GM21786 (cell line): ENCODE measurements at regions not wholly inside any gene's neighbourhood (a gene's known extent, or its start where the extent isn't known, plus 50 kb on each side); places are given as distances from the start of the nearest gene placed in this dataset.
A peak's percentile ranks its signal among the peaks of the same experiment; 100 is the strongest.

ENCODE experiments used
- ATAC-seq: cut with Tn5 transposase; IDR thresholded peaks from one replicate; pipeline ENCODE4 v1.9.1; 2021; ENCODE audit not compliant: unreplicated experiment

DNA sequence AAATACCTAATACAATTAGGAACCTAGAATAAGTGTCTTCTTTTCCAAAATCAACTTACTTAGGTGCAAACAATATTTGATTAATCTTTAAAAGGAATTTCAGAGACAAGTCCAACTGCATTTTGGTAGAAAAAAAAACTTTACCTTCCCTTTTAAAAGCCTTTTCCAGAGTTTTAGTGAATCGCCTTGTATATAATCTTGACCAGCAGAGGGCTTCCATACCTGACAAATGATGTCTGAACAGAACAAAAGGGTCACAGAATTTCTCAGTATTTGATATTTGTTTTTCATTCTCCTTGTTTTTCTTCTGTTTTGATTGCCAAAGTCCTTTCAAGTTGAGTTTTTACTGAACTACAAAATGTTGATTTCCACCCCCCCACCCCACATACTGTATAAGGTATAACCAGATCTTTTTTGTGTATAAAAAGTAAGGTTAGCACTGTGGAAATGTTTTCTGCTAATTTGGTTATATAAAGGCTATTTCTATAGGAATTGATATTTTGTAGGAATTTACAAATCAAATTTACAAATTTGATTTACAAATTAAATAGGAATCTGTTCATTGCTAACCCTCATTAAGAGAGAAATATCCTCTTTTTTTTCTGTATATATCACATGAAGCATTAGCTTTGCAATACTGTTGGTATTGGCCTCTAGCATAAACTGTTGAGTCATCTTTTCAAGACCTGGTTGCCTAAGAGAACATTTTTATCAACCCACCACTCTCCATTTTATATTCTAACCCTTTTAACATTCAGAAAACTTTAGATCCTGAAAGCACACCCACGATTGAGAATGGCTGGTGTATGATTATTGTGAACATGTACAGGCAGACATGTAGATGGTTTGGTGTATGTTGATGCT, 464.1 kb upstream of the RARB start:
- ATAC-seq, result no peak

DNA sequence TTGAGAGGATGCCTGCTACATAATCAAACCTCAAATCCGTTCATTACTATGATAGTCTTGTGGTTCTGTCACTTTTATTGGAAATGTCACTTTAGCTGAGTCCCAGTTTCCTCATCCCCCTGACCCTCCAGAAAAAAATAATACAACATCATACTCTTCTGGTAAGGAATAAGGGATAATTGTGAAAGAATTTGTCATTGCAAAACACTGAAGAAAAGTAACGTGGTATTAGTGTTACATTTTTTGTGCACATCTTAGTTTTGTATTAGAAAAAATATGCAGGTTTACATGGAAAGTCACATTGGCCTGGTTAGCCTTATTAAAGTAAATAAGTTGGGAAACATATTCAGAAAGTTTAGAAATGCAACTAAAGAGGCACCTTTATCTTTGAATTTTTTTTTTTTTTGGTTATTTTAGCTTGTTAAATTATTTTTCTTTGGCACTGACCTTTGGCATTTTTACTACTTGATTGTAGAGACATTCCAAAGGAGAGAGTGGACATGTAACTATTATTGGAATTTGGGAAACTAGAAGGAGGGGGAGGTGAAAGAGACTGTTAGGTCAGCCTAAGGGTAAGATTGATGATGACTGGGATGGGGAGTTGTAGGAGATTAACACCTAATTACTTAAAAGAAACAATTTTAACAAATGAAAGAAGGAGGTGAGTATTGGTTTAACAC, 462.2 kb upstream of the RARB start:
- ATAC-seq, result no peak

DNA sequence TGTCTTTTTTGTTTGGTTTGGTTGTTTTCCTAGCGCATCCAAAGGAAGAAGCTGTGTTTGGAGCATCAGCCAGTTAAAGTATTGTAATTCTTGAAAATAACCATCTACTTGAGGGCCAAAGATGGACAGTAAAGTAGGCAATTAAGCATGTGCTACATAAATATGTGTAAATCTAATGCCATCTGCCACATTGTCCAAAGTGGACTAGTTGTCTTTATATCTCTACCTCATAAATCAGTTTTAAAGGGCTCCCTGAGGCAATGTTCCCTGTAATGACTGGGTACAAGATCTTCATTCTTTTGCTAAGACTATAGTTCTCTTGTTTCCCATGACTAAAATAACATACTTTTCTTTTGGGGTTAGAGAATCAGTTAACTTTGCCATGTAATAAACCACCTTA, 460.0 kb upstream of the RARB start:
- no peak for ATAC-seq

DNA sequence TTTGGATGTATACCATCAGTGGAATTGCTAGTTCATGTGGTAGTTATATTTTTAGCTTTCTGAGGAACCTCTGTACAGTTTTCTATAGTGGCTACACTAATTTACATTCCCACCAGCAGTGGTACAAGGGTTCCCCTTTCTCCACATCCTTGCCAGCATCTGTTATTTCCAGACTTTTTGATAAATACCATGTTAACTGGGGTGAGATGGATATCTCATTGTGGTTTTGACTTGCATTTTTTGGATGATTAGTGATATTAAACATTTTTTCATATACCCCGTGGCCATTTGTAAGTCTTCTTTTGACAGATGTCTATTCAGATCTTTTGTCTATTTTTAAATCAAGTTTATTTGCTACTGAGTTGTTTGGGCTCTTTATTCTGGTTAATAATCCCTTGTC, 455.6 kb upstream of the RARB start:
- ATAC-seq, result no peak

DNA sequence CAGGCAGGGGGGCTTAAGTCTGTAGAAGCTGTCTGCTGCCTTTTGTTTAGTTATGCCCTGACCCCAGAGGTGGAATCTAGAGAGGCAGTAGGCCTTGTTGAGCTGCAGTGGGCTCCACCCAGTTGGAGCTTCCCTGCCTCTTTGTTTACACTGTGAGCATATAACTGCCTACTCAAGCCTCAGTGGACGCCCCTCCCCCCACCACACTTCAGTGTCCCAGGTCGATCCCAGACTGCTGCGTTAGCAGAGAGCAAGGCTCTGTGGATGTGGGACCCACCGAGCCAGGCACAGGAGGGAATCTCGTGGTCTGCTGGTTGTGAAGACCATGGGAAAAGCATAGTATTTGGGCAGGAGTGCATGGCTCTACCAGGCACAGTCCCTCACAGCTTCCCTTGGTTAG, 446.8 kb upstream of the RARB start:
- no peak for ATAC-seq

DNA sequence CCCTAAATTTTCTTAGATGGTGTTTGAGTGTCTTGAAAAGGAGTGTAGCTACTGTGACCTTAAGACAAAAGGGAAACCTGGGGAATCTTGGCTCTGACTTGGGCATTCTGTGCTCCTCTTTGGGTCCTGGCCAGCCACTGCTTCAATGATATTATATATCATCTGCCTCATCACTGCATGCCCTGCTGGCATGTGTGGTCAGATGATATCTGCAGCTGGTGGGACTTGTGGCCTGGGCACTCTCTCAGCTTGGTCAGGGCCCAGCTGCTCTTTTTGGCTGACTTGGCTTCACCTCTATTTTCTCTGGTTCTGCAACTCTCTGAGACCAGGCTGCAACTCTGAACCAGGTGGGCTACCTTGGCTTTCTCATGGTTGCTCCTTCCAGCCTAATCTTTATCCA, 446.1 kb upstream of the RARB start:
- ATAC-seq, result no peak

DNA sequence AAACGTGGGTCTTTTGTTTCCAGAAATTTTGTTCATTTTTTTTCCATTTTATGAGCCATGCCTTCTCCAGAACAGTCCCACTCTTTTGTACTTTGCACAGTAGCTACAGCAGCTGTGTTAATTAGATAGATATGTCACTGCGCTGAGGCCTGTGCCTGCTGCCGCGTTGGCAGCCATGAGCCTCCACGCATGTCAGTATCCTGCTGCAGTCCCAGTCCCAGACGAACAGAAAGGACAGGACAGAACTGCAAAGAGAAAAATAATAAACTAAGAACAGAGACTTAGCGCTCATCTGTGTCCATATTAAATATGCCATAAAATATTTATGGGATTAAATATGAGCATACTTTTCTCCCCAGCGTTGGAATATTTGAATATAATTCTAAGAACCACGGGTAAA, 442.4 kb upstream of the RARB start:
- no peak for ATAC-seq

DNA sequence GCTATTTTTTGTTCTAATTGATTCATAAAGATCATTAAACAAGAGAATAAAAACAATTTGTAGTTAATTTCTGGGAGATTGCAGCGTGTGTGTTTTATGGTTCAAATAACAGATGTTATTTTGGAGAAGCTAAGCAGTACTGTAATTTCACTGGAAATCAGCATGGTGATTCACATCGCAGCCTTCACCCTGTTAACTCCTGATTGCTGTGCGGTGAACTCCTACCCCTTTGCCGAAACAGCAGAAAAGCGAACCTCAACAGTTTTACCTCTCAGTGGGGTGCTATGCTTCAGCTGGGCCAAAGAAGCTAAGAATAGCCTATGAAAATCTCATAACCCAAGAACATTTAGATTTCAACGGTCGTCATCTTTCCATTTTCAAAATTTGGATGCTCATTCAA, 441.5 kb upstream of the RARB start:
- no peak for ATAC-seq

DNA sequence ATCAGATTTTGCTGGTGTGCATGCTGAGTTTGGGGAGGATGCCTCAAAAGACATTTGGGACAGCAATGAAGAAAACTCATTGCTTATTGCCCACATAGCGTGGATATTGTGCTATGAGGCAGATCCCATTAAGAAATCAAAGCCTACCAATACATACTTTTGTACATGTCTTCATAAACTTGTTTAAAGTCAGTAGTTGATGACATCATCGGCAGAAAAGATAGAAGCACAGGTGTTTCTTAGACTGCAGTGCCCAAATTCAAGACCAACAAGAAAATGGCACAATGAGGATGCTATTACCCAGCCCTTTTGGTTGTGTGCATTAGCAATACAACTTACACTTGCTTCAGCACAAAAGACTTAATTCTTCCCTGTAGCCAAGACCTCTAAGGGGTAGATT, 428.7 kb upstream of the RARB start:
- ATAC-seq, result no peak

DNA sequence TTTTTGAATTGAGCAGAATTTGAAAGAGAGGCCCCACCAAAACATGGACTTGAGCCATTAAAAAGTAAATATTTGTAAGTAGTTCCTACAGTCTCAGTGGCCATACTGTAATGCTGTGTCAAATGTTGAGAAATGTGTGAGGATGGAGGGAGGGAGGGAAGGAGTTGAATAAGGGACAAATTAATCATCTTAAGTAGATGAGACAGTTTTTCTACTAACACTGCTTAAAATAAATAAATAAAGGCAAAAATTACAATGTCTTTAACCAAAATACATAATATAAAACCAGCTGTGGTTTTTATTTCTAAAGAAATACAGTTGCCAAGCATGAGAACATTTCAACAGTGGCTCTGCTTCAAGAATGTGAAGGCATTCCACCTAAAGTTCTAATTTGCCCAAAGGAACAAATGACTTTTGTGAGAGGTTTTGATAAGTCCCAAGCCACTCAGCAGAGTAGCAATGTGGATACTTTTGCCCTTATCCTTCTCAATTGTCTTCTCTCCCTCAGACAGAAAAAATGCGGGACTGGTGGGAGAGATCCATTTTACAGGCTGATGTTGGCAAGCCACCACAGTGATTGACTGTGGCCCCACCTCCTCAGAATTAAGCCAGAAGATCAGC, 427.0 kb upstream of the RARB start:
- no peak for ATAC-seq

DNA sequence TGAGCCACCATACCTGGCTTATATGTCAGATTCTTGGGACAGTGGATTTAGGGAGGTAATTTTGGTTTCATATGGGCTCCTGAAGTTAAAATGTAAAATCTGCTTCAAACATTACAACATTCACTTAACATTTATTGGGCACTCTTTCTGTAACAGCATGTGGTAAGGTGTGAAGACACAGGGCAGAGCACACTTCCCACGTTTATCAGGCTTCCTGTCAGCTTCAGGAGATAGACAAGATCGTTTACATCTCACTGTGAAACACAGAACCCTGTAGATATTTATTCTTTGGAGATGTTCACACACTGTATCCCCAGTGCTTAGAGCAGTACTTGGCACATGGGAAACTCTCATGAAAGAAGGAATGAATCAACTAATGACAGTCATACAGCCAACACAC, 426.0 kb upstream of the RARB start:
- no peak for ATAC-seq

DNA sequence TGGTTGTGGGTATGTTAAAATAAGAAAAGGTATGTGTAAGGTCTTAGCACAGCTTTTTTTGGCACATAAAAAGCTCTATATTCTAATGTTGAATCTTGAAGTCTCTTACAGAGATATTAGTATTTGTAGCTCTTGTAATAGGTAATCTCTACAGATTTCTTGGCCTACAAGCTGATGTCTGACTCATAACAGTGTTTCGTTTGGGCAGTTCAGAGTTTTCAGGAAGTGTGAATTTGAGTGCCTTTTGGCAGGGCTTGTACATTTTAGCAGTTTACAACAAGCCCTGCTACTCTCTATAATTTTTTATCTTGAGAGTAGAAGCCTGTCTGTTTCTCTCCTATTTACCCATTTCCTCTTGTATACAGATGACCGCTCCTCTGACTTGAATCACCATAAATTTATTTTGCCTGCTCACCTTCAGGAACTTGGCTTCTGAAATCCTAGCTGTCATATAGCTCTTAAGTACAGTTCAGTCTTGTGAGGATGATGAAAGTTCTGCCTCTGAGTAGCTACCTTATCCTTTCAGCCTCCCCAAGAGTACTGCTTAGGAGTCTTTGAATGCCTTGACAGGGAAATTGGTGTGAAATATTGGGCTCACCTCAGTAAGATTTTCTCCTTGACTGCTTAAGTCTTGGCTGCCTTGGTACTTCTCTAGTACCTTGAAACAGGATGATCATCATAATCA, 419.9 kb upstream of the RARB start:
- ATAC-seq, result peak; percentile 98

DNA sequence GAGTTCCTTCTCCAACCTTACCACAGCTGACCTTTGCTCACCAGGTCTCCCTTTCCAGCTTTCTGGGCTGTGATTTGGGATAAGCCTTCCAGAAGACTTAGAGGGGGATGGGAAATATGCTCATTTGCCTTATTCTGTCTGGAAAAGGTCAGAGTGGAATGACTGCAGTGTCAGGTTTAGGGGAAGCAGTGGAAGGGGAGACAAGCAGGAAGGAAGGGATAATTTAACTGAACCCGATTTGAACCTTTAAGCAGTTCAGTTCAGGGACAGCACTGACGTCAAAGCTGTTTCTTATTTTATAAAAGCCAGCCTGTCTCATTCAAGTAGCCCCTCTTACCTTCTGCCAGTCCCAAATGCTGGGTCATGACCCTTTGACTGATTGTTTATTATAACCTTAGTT, 418.4 kb upstream of the RARB start:
- ATAC-seq, result no peak

DNA sequence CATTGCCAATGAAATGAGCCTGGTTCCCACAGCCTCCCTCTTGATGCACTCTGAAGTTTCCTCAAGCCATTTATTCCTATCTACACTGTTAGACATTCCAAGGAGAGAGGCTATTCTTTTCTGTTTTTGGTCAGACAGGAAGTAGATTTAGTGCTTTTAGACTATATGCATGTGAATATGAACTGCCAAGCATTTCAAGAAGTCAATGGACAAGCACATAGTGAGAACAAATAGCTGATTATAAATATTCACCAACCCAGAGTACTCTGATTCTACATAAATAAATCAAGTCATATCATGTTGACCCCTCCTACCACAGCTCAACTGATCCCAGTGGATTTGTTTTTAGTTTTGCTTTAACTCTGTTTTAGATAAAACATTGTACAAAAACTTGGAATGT, 412.5 kb upstream of the RARB start:
- no peak for ATAC-seq

DNA sequence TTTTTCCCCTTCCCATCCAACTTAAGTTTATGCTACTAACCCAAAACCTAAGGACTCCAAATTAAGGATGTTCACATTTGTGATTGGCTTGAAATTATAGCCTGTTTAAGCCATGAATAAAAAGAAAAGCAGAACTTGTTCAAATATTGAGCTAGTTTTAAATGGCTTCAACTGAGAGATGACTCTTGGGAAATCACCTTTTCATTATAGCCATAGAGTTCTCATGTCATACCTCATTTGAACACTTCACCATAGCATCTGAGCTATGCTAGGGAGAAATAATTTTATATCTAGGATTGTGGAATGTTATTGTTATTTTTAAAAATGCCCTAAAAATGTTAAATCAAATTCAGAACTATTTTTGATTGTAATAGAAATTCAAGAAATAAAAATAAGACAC, 409.2 kb upstream of the RARB start:
- ATAC-seq, result no peak

DNA sequence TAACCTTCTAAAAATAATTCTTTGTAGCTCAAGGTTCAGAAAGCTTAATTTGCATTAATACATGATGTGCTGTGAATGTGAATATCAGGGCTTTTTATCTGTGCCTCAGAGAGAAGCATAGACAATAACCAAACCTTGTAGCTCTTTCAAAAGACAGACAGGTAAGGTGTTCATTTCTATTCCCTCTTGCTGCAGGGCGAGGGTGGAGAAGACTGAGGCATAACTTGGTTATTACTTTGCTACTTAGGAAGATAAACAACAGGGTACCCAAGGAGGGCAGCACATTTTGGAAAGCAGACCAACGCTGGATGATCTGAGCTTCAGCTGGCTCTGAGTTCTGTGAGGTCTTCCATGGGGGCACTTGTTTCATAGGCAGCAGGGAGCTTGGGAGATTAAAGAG, 408.6 kb upstream of the RARB start:
- ATAC-seq, result no peak

DNA sequence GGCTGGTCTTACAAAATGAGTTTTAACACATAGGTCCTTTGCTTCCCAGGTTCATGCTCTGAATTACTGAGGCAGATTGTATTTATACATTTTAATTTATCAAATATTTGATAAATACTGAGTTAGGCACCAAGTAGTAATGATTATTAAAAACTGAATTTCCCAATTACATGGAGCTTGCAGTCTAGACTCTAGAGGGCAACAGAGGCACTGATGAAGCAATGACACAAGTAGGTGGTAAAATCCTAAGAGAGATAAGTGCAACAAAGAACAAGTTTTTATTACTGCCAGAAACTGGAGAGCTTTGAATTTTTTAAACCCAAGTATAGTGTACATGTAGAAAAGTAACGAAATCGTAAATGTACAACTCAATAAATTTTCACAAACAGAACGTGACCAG, 406.2 kb upstream of the RARB start:
- ATAC-seq, result no peak

DNA sequence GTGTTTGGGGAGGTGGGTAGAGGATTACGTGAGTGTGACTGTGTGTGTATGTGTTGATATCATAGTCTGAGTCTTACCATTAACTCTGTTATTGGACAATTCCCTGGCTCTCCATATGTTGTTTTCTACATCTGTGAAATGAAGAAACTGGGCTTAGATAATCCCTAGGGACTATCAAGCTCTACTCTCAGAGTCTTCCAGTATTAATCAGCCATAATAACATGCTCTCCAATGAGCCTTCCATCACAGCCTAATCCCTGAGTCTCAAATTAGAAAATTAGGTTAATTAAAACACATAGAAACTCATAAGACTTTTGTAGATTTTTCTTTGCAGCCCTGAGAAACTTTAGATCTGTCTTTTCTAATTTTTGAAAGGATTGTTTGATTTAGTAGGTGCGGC, 404.2 kb upstream of the RARB start:
- ATAC-seq, result no peak

DNA sequence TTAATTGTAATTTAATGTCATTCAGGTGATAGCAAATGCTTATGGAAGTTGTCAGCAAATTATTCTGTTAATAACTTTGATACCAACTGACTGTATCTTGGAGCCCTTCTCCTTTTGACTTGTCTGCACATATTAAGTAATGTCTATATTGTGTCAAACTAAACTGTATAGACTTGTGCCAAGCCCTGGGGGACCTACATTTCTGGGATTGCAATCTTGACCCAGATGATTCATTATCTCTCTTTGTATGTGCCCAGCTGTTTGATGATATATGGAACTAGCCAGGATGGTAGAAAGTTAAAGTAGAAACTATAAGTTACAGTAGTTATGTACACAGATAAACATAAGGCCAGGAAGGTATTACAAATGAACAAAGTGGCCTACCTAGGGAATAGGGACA, 402.8 kb upstream of the RARB start:
- no peak for ATAC-seq

DNA sequence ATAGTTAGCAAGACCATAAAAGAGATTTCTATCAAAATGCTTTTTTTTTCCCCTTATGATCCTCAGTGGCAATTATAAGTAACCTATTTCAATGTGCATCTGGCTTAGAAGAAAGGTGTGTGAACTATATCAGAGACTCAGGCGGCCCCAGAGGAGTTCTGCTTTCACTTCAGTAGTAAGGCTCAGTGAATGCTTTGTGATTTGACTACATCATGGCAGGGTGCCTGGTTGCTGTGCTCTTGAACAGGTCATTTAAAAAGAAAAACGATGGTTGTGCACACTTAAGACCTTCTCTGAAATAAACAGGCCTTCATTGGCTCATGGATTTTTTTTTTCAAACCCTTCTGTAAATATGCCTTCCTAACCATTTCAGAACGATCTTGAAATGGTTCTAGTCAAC, 400.4 kb upstream of the RARB start:
- no peak for ATAC-seq

DNA sequence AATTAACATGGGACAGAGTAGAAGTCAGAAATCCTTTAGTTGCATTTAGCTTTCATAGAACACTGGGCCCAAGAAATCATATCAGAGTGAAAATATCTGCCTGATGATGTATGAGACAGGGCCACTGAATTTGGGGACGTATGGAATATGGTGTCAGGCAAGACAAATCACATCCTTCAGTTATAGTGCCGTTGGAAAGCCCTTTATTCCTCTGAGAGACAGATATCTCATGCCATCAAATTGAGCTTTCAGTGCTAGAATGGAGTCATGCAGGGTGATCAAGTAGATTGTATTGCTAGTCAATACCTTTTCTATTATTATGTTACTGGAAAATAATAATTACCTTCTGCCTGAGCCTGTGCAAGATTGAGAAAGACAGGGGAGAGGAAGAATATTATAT, 398.2 kb upstream of the RARB start:
- no peak for ATAC-seq

DNA sequence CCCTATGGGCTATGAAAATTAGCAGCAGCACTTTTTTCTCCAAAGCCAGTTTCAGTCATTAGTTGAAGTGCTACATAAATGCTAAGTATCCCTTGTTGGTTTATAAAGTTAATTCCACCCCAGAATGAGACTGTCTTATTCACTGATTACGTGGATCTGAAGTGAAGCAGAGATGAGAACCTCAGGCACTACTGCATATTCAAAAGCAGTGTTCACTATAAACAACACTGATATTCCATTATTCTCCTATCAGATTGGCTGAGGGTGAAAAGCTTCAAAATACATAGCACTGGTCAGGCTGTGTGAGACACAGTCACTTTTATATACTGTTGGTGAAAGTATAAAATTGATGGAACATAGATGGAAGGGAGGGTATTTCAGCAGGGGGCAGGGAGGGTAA, 395.7 kb upstream of the RARB start:
- ATAC-seq, result no peak
